ENCODE measurements at regions not wholly inside any gene's neighbourhood (a gene's known extent, or its start where the extent isn't known, plus 50 kb on each side); places are given as distances from the start of the nearest gene placed in this dataset.
A peak's percentile ranks its signal among the peaks of the same experiment; 100 is the strongest.
"Not testable (repeated sequence)": the region's sequence is repeated elsewhere in the genome, so short reads cannot be mapped to it uniquely, and the experiment has no call there.

DNA sequence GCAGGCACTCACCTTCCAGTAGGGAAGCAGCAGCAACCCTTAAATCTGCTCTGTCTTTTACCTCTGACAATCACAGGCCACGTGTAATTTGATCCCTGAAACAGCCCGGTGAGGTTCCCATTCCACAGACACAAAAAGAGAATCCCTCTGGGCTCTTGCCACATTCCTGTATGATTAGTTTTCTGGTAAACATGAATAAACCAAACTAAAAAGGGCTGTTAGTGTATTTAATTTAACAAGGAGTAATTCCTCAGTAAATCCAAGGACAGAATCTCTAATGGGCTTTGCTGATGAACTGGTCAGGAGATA lies 186.9 kb downstream of the FAM43A start:
- H3K9me3 ChIP-seq (ENCODE audit: control insufficient read depth, low read length): no peaks in the 10 kb centered on the region
- peak overlapping the region; percentile 63 for H3K27ac ChIP-seq (ENCODE audit: insufficient read depth, low read depth, low read length, poor library complexity, severe bottlenecking)
- no peak overlapping the region for H3K4me3 ChIP-seq (ENCODE audit: insufficient read depth, low read depth, low read length)
- peaks cover 28% of the 10 kb centered on the region for H3K4me1 ChIP-seq (ENCODE audit: control insufficient read depth, insufficient read depth, low read length)
- no peaks in the 10 kb centered on the region for H3K36me3 ChIP-seq (ENCODE audit: control insufficient read depth, insufficient read depth, low read length)
- no peaks in the 10 kb centered on the region for H3K27me3 ChIP-seq (ENCODE audit: control insufficient read depth, insufficient read depth, low read length, poor library complexity, severe bottlenecking)
- 0% methylated on average over 2 of the region's 2 CpGs for WGBS, 2 experiments

- 89 to 94% methylated on average over 9 to 10 of the region's 10 CpGs for WGBS, 2 experiments
These were observed 187.8 kb downstream of the FAM43A start for GRCh38 chr3:194873474-194873873.

GRCh38 chr3:194874206-194874605 lies 188.5 kb downstream of the FAM43A start:
- Histone ChIP-seq H3K4me3 (ENCODE audit: insufficient read depth, low read depth, low read length) (no peak overlapping the region), H3K27ac (ENCODE audit: insufficient read depth, low read depth, low read length, poor library complexity, severe bottlenecking) (no peak overlapping the region), H3K9me3 (ENCODE audit: control insufficient read depth, low read length) (no peaks in the 10 kb centered on the region), H3K36me3 (ENCODE audit: control insufficient read depth, insufficient read depth, low read length) (no peaks in the 10 kb centered on the region), H3K4me1 (ENCODE audit: control insufficient read depth, insufficient read depth, low read length) (peaks cover 28% of the 10 kb centered on the region), H3K27me3 (ENCODE audit: control insufficient read depth, insufficient read depth, low read length, poor library complexity, severe bottlenecking) (no peaks in the 10 kb centered on the region)
- 93 to 95% methylated on average over 5 of the region's 5 CpGs for WGBS, 2 experiments

More at GRCh38 chr3:194873474-194873873, 187.8 kb downstream of the FAM43A start:
- H3K27me3 ChIP-seq (ENCODE audit: control insufficient read depth, insufficient read depth, low read length, poor library complexity, severe bottlenecking); H3K36me3 ChIP-seq (ENCODE audit: control insufficient read depth, insufficient read depth, low read length); H3K9me3 ChIP-seq (ENCODE audit: control insufficient read depth, low read length); H3K4me3 ChIP-seq (ENCODE audit: insufficient read depth, low read depth, low read length); H3K27ac ChIP-seq (ENCODE audit: insufficient read depth, low read depth, low read length, poor library complexity, severe bottlenecking): not testable (repeated sequence)
- H3K4me1 ChIP-seq (ENCODE audit: control insufficient read depth, insufficient read depth, low read length): peaks cover 28% of the 10 kb centered on the region

GRCh38 chr3:194874783-194875182 lies 189.1 kb downstream of the FAM43A start:
- Histone ChIP-seq H3K9me3 (ENCODE audit: control insufficient read depth, low read length) (no peaks in the 10 kb centered on the region), H3K27me3 (ENCODE audit: control insufficient read depth, insufficient read depth, low read length, poor library complexity, severe bottlenecking) (no peaks in the 10 kb centered on the region), H3K36me3 (ENCODE audit: control insufficient read depth, insufficient read depth, low read length) (no peaks in the 10 kb centered on the region), H3K4me1 (ENCODE audit: control insufficient read depth, insufficient read depth, low read length) (peaks cover 28% of the 10 kb centered on the region), H3K4me3 (ENCODE audit: insufficient read depth, low read depth, low read length) (no peak overlapping the region), H3K27ac (ENCODE audit: insufficient read depth, low read depth, low read length, poor library complexity, severe bottlenecking) (no peak overlapping the region)
- 85 to 86% methylated on average over 9 of the region's 9 CpGs for WGBS, 2 experiments

GRCh38 chr3:194875581-194876402 lies 190.1 kb downstream of the FAM43A start:
- H3K4me1 ChIP-seq (ENCODE audit: control insufficient read depth, insufficient read depth, low read length): peaks cover 26% of the 10 kb centered on the region
- no peak overlapping the region for H3K4me3 ChIP-seq (ENCODE audit: insufficient read depth, low read depth, low read length)
- H3K27me3 ChIP-seq (ENCODE audit: control insufficient read depth, insufficient read depth, low read length, poor library complexity, severe bottlenecking): no peaks in the 10 kb centered on the region
- no peak overlapping the region for H3K27ac ChIP-seq (ENCODE audit: insufficient read depth, low read depth, low read length, poor library complexity, severe bottlenecking)
- no peaks in the 10 kb centered on the region for H3K36me3 ChIP-seq (ENCODE audit: control insufficient read depth, insufficient read depth, low read length)
- H3K9me3 ChIP-seq (ENCODE audit: control insufficient read depth, low read length): no peaks in the 10 kb centered on the region
- 85 to 87% methylated on average over 20 of the region's 20 CpGs for WGBS, 2 experiments

DNA sequence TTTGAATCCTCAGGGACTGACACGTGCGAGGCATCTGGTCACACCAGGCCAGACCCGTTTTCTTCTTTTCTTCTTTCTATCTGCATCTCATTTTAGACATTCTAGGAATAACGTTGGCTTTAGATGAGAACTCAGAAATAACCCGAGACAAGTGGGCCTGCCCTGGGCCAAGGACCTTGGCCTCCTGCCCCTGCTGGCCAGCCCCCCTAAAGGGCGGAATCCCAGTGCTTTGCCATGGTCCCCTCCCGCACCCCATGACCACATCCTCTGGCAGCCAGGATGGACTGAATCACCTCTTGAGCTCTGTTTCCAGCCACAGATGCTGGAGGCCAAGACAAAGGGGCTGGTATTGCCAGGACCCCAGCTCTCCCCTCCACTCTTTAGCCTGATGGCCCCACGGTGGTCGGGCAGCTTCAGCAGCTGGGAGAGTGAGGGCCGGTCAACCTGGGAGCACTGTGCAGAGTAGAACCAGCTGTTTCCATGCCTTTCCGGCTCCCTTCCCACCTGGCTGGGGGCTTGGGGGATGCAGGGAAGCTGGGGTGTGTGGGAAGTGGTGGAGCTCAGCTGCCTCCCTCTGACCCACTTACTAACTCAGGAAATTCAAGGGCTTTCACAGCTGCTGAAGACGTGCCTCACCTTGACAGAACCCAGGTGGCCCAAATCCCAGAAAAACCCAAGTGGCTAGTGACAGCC lies 190.9 kb downstream of the FAM43A start:
- H3K36me3 ChIP-seq (ENCODE audit: control insufficient read depth, insufficient read depth, low read length): no peaks in the 10 kb centered on the region
- H3K4me1 ChIP-seq (ENCODE audit: control insufficient read depth, insufficient read depth, low read length): peaks cover 19% of the 10 kb centered on the region
- 85 to 86% methylated on average over 12 of the region's 12 CpGs for WGBS, 2 experiments
- no peaks in the 10 kb centered on the region for H3K9me3 ChIP-seq (ENCODE audit: control insufficient read depth, low read length)
- no peaks in the 10 kb centered on the region for H3K27me3 ChIP-seq (ENCODE audit: control insufficient read depth, insufficient read depth, low read length, poor library complexity, severe bottlenecking)
- H3K4me3 ChIP-seq (ENCODE audit: insufficient read depth, low read depth, low read length): no peak overlapping the region
- H3K27ac ChIP-seq (ENCODE audit: insufficient read depth, low read depth, low read length, poor library complexity, severe bottlenecking): no peak overlapping the region

- no peaks in the 10 kb centered on the region for H3K36me3 ChIP-seq (ENCODE audit: control insufficient read depth, insufficient read depth, low read length)
- H3K27ac ChIP-seq (ENCODE audit: insufficient read depth, low read depth, low read length, poor library complexity, severe bottlenecking): no peak overlapping the region
- H3K27me3 ChIP-seq (ENCODE audit: control insufficient read depth, insufficient read depth, low read length, poor library complexity, severe bottlenecking): no peaks in the 10 kb centered on the region
- H3K9me3 ChIP-seq (ENCODE audit: control insufficient read depth, low read length): no peaks in the 10 kb centered on the region
- H3K4me3 ChIP-seq (ENCODE audit: insufficient read depth, low read depth, low read length): no peak overlapping the region
- H3K4me1 ChIP-seq (ENCODE audit: control insufficient read depth, insufficient read depth, low read length): peaks cover 11% of the 10 kb centered on the region
- WGBS, 2 experiments: 93 to 95% methylated on average over 24 of the region's 24 CpGs
These were observed 191.8 kb downstream of the FAM43A start for GRCh38 chr3:194877291-194878119.

DNA sequence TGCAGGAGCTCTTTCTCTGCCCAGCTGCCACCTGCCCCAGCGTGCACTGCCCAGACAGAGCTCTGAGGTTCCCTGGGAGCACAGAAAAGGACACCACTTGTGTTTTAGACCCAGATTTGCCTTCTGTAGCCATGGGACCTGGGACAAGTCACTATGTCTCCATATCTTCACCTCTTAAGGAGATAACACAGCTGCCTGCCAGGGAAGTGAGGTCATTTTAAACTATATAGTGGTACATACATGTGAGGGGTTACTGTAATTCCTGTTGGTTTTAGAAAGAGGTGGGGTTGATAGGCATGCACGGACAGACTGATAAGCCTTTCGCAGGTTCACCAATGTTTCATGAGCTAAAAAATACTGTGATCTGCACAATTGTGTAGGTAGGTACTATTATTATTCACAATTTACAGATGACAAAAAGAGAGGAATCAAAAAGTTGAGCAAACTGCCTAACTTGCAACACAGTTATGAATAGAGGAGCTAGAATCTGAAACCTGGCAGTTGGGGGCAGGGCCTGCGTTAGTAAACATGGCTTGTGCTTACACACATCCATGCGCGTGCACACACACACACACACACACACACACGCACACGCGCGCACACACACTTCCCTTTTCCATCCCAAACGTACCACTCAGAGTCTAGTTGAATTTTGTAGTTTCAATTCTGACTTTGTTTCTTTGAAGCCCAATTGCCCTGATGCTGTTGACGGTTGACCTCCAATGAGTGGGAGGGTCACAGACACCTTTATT lies 193.6 kb downstream of the FAM43A start:
- no peak overlapping the region for H3K27ac ChIP-seq (ENCODE audit: insufficient read depth, low read depth, low read length, poor library complexity, severe bottlenecking)
- 91 to 92% methylated on average over 12 of the region's 12 CpGs for WGBS, 2 experiments

GRCh38 chr3:194879991-194880939 lies 194.6 kb downstream of the FAM43A start:
- no peaks in the 10 kb centered on the region for H3K27me3 ChIP-seq (ENCODE audit: control insufficient read depth, insufficient read depth, low read length, poor library complexity, severe bottlenecking)
- H3K27ac ChIP-seq (ENCODE audit: insufficient read depth, low read depth, low read length, poor library complexity, severe bottlenecking): no peak overlapping the region
- WGBS, 2 experiments: 83 to 84% methylated on average over 12 of the region's 12 CpGs
- no peaks in the 10 kb centered on the region for H3K9me3 ChIP-seq (ENCODE audit: control insufficient read depth, low read length)
- H3K36me3 ChIP-seq (ENCODE audit: control insufficient read depth, insufficient read depth, low read length): no peaks in the 10 kb centered on the region
- H3K4me3 ChIP-seq (ENCODE audit: insufficient read depth, low read depth, low read length): no peak overlapping the region
- H3K4me1 ChIP-seq (ENCODE audit: control insufficient read depth, insufficient read depth, low read length): peaks cover 4% of the 10 kb centered on the region

More for the DNA sequence above, 193.6 kb downstream of the FAM43A start:
- H3K27me3 ChIP-seq (ENCODE audit: control insufficient read depth, insufficient read depth, low read length, poor library complexity, severe bottlenecking): no peaks in the 10 kb centered on the region
- H3K4me1 ChIP-seq (ENCODE audit: control insufficient read depth, insufficient read depth, low read length): peaks cover 4% of the 10 kb centered on the region
- H3K36me3 ChIP-seq (ENCODE audit: control insufficient read depth, insufficient read depth, low read length): no peaks in the 10 kb centered on the region
- no peak overlapping the region for H3K4me3 ChIP-seq (ENCODE audit: insufficient read depth, low read depth, low read length)
- no peaks in the 10 kb centered on the region for H3K9me3 ChIP-seq (ENCODE audit: control insufficient read depth, low read length)
